ENCODE measurements at regions not wholly inside any gene's neighbourhood (a gene's known extent, or its start where the extent isn't known, plus 50 kb on each side); places are given as distances from the start of the nearest gene placed in this dataset.

DNA sequence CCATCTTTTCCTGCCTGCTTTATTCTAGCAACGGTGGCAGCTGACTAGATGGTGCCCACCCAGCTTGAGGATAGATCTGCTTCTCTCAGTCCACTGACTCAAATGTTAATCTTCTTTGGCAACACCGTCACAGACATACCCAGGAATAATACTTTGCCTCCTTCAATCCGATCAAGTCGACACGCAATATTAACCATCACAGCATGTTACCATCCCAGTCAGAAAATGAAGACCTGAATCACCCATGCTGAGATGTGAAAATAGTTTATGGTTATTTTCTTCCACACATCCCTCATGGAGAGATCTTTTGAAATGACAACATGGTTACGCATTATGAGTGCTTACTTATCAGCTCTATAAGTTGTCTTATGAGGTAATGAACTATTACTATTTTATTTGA, 392.8 kb downstream of the SEC23A start:
- TF ChIP-seq, protein P1, sequence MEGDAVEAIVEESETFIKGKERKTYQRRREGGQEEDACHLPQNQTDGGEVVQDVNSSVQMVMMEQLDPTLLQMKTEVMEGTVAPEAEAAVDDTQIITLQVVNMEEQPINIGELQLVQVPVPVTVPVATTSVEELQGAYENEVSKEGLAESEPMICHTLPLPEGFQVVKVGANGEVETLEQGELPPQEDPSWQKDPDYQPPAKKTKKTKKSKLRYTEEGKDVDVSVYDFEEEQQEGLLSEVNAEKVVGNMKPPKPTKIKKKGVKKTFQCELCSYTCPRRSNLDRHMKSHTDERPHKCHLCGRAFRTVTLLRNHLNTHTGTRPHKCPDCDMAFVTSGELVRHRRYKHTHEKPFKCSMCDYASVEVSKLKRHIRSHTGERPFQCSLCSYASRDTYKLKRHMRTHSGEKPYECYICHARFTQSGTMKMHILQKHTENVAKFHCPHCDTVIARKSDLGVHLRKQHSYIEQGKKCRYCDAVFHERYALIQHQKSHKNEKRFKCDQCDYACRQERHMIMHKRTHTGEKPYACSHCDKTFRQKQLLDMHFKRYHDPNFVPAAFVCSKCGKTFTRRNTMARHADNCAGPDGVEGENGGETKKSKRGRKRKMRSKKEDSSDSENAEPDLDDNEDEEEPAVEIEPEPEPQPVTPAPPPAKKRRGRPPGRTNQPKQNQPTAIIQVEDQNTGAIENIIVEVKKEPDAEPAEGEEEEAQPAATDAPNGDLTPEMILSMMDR (IDR thresholded peaks at IDR 0.05) = no peak
- TF ChIP-seq POLR2A (IDR thresholded peaks at IDR 0.05) = no peak
- intact Hi-C loops (cut with DNase I) = no loop called here
- H3K27me3 ChIP-seq = no peaks in the 10 kb centered on the region
- H3K36me3 ChIP-seq (replicated peaks in 1 of 2; ENCODE audit: insufficient read depth in 1 of 2, low read depth in 2 of 2) = no peaks in the 10 kb centered on the region
- DNase-seq (no peak), ATAC-seq (no peak)
- no peak overlapping the region for H3K4me3 ChIP-seq
- WGBS, 2 donors = 89 to 91% methylated on average over 6 of the region's 6 CpGs
- H3K4me1 ChIP-seq = no peaks in the 10 kb centered on the region
- H3K9me3 ChIP-seq = no peaks in the 10 kb centered on the region
- H3K27ac ChIP-seq = no peak overlapping the region

DNA sequence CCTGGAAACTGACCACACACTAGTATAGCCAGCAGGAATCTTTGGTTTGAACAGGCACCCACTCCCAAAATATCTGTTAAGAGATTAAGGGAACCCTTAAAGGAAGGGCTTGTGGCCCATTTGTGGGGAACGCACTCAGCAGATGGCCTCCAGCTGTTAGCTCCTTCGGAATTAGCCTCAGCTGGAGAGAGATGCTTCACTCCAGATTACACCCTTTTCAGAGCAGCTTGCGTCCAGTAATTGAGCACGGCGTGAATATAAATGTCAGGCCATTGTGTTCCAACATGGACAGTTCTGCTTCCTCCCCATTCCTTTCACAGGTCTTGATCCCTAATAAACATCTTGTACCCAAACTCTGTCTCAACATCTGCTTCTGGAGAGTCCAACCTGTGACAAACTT, 397.8 kb downstream of the SEC23A start:
- no peak overlapping the region for H3K4me3 ChIP-seq
- WGBS, 2 donors = 83 to 87% methylated on average over 5 of the region's 5 CpGs
- DNase-seq = no peak
- H3K4me1 ChIP-seq = no peaks in the 10 kb centered on the region
- H3K9me3 ChIP-seq = no peaks in the 10 kb centered on the region
- intact Hi-C loops (cut with DNase I) = no loop called here
- H3K27me3 ChIP-seq = no peaks in the 10 kb centered on the region
- TF ChIP-seq, protein P1 (IDR thresholded peaks at IDR 0.05) = no peak
- TF ChIP-seq POLR2A (IDR thresholded peaks at IDR 0.05) = no peak
- H3K36me3 ChIP-seq (replicated peaks in 1 of 2; ENCODE audit: insufficient read depth in 1 of 2, low read depth in 2 of 2) = no peaks in the 10 kb centered on the region
- ATAC-seq = no peak
- H3K27ac ChIP-seq = no peak overlapping the region

DNA sequence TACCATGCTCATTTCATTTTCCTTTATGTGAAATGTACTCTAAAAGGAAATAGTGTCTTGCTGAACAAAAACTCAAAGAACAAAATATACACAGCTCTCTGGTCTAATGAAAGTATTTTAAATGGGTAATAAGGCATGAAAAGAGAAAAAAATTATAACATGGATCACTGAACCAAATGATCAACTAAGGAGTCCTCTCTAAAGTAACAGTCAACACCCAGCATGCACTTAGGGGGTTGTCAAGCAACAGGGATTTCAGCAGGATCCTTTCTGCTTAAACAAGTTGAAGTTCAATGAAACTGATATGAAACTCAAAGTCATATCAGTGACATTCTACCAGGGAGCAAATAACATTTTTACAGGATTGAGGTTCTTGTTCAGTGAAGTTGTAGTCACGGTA, 398.8 kb downstream of the SEC23A start:
- Histone ChIP-seq H3K27me3 (no peaks in the 10 kb centered on the region), H3K9me3 (no peaks in the 10 kb centered on the region), H3K4me1 (no peaks in the 10 kb centered on the region), H3K27ac (no peak overlapping the region), H3K4me3 (no peak overlapping the region), H3K36me3 (replicated peaks in 1 of 2; ENCODE audit: insufficient read depth in 1 of 2, low read depth in 2 of 2) (no peaks in the 10 kb centered on the region)
- 87 to 92% methylated on average over 1 of the region's 1 CpG for WGBS, 2 donors
- DNase-seq = no peak
- intact Hi-C loops (cut with DNase I) = no loop called here
- TF ChIP-seq, protein P1 (IDR thresholded peaks at IDR 0.05) = no peak
- TF ChIP-seq POLR2A (IDR thresholded peaks at IDR 0.05) = no peak
- ATAC-seq = no peak

DNA sequence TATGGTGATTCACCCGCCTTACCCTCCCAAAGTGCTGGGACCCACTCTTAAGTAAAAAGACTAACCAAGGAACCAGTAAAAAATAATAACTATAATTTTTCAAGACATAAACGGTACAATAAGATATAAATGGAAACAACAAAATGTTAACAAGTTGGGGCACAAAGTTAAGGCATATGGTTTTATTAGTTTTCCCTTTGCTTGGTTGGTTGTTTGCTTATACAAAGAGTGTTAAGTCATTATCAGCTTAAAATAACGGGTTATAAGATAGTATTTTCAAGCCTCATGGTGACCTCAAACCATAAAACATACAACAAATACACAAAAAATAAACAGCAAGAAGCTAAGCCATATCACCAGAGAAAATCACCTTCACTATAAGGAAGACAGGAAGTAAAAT, 406.1 kb downstream of the SEC23A start:
- H3K9me3 ChIP-seq = no peaks in the 10 kb centered on the region
- H3K27ac ChIP-seq = no peak overlapping the region
- ATAC-seq (no peak), DNase-seq (no peak)
- intact Hi-C loops (cut with DNase I) = no loop called here
- WGBS, 2 donors = 50 to 73% methylated on average over 3 of the region's 3 CpGs
- no peaks in the 10 kb centered on the region for H3K4me1 ChIP-seq
- H3K4me3 ChIP-seq = no peak overlapping the region
- H3K27me3 ChIP-seq = no peaks in the 10 kb centered on the region
- TF ChIP-seq, protein P1 (IDR thresholded peaks at IDR 0.05) = no peak
- no peak for TF ChIP-seq POLR2A (IDR thresholded peaks at IDR 0.05)
- no peaks in the 10 kb centered on the region for H3K36me3 ChIP-seq (replicated peaks in 1 of 2; ENCODE audit: insufficient read depth in 1 of 2, low read depth in 2 of 2)

DNA sequence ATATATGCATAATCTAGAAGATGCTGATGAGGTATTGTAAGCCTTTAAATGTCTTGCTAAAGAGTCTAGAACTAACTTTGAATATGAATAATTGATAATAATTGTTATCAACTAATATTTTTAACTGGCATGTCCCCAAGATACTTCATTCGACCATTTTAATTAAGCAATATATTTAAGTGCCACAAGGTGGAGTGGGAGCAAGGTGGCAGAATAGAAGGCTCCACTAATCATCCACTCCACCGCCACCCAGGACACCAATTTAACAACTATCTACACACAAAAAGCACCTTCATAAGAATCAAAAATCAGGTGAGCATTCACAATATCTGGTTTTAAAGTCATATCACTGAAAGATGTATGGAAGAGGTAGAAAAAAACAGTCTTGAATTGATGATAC, 409.6 kb downstream of the SEC23A start:
- Histone ChIP-seq H3K36me3 (replicated peaks in 1 of 2; ENCODE audit: insufficient read depth in 1 of 2, low read depth in 2 of 2) (no peaks in the 10 kb centered on the region), H3K27me3 (no peaks in the 10 kb centered on the region), H3K9me3 (no peaks in the 10 kb centered on the region), H3K27ac (no peak overlapping the region), H3K4me1 (no peaks in the 10 kb centered on the region), H3K4me3 (no peak overlapping the region)
- 49 to 65% methylated on average over 2 of the region's 2 CpGs for WGBS, 2 donors
- intact Hi-C loops (cut with DNase I) = no loop called here
- DNase-seq = no peak
- TF ChIP-seq, protein P1 (IDR thresholded peaks at IDR 0.05) = no peak
- TF ChIP-seq POLR2A (IDR thresholded peaks at IDR 0.05) = no peak
- ATAC-seq = no peak

Measured in body of pancreas (tissue), 4 donors.